ENCODE measurements at regions not wholly inside any gene's neighbourhood (a gene's known extent, or its start where the extent isn't known, plus 50 kb on each side); places are given as distances from the start of the nearest gene placed in this dataset.
"Not testable (repeated sequence)": the region's sequence is repeated elsewhere in the genome, so short reads cannot be mapped to it uniquely, and the experiment has no call there.

DNA sequence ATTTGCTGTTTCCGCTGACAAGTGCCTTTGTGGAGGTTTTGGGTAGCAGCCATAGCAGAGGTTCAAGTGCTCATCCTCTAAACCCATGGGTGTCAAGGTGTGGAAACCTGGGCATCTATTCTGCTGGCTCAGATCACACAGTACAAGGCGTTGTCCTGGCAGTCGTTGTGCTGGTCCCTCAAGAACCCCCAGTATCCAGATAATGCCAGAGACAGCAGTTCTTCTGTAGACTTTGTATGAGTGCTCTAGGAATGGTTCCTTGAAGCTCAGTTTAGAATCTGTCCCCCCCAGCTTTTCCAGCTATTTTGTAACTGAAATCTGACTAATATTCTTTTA lies 655.7 kb upstream of the MAP3K7 start:
- DNase-seq: no peak

DNA sequence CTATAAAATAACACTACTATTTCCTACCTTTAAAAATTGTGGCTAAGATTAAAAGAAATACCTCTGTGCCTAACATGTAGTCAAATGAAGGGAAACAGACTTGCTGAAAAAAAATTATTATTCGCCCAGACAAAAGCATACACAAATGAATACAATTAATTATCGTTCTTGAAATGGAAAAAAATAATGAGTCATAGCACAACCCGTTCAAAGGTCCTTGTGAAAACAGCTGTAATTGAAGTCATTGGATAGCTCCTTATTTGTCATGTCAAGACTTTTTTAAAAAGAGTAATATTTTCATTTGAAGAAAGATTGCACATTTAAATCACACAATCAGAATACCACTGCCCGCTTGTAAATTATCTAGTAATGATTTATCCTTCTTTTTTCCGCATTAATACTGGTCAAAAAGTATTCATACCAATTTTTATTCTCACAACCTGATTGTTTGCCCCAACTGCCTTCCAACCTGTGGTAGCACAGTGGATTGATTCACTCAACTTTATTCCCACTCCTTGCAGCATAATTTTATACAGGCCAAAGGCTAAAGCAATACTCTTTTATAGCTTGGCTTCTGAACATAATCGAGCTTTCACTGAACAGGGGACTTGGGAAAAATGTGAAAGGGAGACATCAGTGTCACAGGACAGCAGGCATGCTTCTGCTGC lies 655.2 kb upstream of the MAP3K7 start:
- no peak for DNase-seq

DNA sequence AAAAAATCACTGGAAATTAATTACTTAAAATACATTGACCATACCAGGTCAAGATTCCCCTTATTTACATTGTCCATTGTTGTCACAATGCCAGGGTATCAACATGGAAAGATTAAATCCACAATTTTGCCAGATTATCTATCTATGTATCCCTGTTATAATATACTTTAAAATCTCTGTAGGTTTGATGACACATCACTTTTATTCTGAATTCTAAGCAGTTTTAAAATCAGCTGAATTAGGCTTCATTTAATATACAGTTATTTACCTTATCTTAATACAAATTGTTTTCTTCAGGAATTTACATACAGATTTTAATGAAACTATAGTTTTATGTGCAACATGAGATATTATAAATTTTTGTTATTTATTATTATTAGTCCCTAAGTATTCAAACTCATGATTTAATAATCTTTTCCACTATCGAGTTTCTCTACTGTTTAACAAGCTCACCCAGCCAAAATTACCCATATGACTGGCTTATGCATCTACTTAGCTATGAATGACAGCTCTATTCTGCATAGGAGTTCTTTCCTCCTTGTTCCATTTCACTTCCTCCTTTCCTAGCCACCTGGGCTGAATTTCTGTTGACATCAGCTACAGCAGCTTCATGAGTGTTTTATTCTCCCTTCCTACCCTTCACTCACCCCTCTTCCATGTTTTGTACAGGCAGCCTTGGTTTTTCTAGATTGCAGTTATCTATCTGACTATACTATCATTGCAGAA lies 654.2 kb upstream of the MAP3K7 start:
- DNase-seq: no peak

DNA sequence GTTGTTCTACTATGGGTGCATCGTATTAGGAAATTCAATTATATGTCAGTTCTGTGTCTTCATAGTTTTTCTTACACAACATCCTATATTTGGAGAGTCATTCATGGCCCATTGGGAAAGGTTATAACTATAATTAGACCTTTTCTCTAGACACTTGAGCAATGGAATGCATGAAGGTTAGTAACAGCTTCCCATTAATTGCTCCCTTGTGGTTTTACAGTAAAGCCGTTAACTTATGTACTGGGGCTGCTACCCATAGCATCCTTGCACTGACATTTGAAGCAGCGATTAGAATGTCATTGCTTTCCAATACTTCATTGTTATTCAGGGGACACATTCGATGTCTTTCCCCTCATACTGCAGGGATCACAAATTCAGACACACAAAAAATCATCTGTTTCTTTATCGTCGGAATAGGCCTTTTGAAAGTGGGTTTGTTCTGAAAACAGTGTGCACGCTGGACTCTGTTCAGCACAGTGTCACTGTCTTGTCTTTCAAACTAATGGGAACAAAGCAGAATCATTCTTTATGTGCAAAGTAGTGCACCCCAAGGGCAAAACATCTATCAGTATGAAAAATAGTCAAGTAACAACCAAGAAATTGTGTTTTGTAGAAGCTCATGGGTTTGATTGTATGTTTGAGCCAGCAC lies 634.3 kb upstream of the MAP3K7 start:
- no peak for DNase-seq

DNA sequence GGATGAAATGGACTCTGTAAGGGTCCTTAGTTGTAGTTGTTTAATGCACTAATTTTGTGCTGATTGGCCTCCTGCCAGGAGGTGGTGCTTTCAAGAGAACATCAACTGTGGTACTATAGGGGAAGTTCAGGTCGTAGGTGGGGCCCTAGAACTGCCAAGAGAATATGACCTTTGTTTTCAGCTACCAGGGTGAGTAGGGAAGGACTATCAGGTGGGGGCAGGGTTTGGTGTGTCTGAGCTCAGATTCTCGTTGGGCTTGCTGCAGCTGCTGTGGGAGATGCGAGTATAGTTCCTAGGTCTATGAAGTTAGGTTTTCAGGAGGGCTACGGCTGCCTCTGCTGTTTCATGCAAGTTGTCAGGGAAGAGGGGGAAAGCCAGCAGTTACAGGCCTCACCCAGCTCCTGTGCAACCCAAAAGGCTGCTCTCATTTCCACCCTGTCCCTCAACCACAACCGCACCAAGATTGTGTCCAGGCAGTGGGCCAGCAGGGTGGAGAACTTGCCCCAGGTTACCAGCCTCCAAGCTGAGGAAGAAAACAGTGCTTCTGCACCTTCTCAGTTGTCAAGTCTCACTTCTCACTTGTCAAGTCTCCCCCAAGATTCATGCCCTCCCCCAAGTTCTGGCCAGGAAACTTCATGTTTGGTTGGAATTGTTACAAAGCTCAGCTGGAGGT lies 626.5 kb upstream of the MAP3K7 start:
- DNase-seq: no peak

DNA sequence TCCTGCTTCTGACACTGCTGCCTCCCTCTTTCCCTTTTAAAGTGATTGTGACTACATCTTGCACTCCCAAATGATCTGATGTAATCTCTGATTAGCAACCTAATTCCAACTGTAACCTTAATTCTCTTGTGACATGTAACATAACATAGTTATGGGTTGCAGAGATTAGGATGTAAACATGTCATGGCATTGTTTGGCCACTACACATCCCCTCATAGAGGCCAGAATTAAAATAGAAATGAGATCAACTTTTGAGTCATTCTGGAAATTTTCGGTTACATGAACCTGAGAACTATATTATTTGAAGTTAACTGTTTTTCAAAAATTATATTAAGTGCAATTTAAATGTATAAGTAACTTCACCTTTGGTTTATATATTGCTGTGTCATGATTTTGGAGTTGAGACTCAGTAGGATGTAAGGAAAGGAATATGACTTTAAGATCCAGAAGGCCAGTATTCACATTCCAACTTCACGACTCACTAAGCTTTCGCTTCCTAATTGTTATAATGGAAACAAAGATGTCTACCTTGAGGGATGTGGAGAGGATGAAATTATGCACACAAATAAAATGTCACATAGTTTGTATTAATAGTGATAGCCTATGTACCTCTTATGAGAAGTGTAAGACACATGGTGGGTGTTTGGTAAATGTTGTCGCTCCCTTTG lies 611.9 kb upstream of the MAP3K7 start:
- no peak for DNase-seq

DNA sequence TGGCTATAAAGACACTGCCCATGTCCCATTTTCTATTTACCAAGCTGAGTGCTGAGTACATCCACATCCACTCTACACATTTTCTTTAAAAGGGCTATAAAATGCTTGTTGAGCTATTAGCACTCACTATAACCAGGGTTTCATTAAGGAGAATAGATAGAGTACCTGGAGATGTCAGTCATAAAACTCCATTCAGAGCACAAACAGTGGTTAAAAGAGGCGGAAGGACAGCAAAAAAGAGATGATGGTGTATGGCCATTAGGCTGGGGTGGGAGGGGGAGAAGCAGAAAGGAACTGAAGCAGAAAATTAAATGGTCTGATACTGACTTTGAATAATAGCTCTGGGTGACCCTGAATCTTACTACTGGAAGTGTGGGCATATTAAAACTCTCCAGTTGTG lies 609.9 kb upstream of the MAP3K7 start:
- no peak for DNase-seq

DNA sequence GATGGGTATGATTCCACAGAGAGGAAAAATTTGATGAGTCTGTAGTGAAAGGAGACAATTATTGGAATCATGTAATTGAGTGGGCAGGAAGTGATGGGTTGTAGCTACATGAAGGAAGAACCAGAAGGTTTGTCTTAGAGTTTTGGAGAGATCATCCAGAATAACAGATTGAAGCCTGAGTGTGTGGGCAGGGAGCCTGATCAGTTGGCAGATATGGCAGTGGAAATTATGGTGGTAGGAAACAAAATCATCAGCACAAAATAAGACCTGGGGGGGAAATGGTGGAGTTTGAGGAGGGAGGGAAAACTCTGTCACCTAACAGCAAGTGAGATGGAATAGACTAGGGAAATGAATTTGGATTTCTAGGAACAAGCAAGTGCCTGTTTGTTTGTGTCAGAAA lies 606.6 kb upstream of the MAP3K7 start:
- no peak for DNase-seq

DNA sequence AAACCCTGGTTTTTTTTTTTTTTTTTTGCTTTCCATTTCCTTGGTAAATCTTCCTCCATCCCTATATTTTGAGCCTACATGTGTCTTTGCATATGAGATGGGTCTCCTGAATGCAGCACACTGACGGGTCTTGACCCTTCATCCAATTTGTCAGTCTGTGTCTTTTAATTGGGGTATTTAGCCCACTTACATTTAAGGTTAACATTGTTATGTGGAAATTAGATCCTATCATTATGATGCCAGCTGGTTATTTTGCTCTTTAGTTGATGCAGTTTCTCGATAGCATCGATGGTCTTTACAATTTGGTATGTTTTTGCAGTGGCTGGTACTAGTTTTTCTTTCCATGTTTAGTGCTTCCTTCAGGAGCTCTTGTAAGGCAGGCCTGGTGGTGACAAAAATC lies 603.2 kb upstream of the MAP3K7 start:
- DNase-seq: not testable (repeated sequence)

DNA sequence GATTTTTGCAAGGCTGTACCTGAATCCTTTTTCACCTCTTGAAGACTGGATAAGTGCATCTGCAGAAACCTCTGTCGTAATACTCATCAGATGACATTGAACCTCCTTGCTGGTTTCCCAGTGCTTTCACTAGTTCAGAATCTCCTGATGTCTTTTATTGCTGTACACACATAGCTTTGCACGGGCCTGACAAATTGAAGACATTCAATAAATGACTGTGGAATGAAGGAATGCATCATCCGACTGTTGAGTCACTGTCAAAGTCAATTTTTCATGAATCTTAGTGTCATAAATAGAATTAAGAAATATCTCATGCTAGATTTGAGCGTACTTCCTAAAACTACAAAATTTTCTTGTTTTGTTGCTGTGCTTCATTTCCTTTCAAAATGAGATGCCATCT lies 598.2 kb upstream of the MAP3K7 start:
- DNase-seq: no peak

DNA sequence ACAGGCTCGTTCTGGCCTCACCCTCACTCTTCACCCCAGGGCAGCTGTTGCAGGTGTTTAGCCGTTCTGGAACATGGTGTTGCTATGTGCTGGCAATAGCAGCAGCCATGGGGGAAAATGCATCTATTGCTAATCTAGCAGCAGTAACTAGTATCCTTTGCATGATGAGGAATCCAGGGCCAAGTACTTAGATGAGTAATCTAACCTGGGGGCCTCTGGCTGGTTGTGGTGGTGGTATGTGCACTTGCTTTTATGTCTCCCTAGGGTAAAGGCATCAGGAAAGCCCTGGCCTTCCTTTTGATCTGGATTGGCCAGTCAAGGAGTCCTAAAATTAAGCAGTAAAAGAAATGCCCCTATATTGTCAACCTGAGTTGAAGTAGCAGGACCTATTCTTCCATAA lies 594.5 kb upstream of the MAP3K7 start:
- DNase-seq: no peak

DNA sequence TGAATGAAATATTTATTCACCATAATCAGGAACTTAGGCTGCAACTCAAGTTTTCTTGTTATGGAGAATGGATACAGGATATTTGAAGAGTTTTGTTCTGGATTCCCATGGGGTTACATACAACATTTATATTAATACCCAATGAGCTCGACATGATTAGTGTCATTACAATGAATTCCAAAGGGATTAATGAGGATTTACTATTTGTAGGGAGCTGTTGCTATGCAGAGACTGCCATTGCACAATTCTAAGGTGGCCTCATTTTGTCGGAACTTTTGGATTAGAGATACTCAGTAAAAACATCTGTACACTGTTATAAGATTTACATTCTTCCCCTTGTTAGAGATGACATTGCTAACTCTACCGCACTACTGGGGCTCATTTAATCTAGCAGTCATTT lies 586.8 kb upstream of the MAP3K7 start:
- DNase-seq: no peak

DNA sequence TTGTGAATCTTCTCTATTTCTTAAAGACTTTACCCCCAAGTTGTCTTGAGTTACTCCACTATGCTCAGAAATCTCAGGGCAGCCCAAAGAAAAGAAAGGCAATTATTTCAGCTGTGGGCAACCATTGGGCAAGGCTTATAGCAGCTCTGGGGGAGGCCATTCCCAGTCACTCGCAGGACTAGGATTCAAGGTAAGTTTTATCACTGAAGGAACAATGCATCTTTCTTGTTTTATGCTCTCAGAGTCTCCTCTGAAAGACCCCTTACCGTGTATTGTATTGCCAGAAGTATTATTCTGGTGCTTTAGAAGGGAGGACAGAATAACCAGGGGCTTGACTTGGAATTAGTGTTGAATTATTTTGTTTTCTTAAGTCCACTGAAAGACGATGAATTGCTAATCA lies 586.3 kb upstream of the MAP3K7 start:
- no peak for DNase-seq

DNA sequence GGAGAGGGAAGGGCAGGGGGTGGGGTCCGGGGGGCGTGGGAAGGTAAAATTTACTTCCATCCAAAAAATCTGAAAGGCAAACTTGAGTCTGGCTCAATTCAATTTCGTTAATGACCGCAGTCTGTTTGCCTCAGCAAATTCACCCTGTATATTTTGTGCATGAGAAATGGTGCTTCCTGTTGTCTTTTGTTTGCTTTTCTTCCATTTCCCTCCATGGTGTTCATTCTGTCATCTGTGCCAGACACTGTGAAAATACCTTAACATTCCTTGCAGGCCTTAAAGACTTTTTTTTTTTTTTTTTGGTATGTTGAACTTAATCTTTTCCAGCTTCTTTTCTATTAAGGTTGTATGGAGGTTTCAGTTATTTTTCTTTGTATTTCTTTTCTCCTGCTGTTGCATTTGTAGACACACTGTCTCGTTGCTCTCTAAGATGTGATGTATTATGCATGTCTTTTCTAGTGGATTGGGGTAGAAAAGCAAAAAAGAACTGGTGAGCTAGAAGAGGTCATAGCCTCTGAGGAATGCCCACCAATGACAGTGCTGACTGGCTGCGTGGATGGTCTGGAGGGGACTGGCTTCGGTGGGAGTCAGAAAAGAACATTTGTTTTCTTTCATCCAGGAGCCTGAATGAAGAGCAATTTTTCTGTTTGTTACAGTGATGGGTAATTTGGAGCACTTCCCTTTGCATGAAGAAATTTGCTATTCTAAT lies 585.0 kb upstream of the MAP3K7 start:
- DNase-seq: no peak

DNA sequence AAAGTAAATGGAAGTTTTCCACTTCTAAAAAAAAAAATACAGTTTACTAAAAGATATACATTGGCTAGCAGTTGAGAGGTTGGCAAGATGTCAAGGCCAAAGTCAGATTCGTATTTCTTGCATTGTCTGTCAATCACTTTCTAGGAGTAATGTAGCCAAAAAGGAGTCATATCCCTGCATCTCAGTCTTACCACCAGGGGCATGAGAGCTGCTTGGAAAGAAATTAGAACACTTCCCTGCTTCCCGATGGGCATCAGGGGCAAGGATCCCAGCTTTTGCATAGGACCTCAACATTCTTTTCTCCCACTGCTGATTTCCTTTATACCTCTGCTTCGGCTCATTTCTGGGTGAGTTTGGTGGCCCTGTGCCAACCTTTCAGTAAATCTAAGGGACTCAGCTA lies 581.0 kb upstream of the MAP3K7 start:
- DNase-seq: no peak

DNA sequence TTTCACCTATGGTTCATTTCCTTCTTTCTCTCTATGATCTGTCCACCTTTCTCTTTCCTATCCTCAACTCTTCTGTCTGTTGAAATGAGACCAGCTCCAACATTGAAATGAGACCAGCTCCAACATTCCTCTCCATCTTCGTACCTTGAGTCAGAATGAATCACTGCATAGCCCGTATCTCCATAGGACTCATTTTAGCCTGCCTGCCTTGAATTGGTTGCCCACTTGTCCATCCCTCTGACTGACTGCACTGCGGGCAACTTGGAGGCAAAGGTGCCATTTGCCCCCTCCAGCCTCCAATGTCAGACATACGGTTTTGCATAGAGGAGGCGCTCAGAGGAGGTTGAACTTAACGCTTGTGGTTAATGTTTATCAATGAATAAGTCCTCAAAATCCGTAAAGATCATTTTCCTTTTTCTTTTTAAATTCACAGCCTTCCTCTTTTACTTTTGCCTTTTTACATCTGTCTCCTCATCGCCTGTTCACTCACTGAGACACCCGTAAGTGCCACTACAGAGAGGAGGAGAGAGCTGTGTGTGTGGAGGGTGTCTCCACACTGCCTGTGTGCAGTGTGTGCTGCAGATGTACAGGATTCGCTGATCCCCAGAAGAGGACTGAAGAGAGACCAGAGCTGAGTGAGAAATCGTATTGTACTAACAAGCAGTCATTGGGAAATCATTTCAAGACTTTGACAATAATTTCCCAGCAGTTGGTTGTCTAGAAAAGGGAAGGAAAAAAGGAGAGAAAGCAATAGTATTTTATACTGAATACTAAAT lies 579.6 kb upstream of the MAP3K7 start:
- DNase-seq: no peak

DNA sequence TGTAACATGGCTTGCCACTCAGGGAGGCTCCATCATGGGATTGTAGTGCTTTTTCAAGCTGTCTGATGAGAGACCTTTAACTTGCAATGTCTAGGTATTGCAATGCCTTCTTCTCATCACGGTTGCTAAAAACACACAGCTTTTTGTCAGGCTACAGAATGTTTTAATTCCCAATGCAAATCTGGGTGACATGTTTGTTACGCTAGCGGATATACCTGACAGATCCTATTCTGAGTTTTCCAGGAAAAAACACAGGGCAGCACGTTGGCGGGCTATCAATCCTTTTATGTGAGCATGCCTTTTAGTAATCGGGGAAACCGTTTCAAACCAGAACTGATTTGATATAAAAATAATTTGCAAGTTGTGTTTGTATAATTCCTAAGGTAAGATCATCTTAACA lies 577.2 kb upstream of the MAP3K7 start:
- no peak for DNase-seq

DNA sequence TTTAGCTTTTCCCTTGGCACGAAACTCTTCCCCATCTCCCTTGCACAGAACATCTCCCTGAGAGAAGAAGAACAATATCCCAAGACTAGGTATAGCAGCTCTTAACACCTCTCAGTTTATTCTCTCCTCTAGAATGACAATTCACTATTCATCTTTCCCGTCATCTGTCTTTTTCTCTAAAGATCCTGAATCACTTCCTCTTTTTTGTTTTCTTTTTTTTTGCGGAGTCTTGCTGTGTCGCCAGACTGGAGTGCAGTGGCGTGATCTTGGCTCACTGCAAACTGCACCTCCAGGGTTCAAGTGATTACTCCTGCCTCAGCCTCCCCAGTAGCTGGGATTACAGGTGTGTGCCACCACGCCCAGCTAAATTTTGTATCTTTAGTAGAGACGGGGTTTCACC lies 574.4 kb upstream of the MAP3K7 start:
- DNase-seq: no peak

DNA sequence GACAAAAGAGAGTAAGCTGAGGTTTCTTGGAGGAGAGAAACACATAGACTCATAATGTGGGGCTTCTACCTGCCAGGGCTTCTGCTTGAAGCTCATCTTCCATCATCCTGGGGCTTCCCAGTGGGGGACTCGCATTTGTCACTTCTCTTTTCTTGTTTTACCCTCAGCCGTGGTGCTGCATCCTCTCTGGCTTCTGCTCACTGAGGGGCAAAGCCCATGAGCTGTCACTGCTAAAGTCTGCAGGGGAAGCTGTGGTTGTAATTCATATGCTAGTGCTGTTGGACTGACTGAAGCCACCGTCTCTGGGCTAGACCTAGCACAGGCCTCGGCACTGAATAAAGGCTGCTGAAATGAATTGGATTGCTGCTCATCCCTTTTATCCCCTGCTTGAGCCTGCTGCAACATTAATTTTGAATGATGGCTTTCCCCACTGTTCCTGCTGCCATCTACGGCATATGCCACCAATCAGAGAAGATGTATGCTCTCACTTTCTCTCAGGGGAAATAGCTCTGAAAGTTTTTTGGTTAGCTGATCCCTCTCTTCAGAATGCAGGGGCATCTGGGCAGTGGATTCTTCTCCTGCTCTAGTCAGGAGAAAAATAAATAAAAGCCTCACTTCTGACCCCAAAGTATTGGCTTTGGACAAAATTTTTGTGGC lies 568.4 kb upstream of the MAP3K7 start:
- DNase-seq: no peak

DNA sequence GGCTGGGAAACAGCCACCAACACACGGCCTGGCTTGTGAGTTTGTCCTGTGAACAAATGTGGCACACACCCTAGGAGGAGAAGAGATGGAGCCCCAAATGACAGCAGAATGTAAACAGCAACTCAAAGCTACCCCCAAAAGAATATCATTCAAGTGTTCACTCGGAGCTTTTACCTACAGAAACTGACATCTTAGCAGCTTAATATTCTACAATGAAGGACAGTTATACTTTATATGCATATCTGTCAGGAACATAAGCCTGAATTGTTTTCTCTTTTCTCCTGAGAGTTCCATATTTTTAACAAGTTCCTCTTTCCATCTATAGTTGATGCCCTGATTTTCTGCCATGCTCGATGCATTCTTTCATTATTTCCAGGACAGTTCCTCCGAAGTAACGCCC lies 566.0 kb upstream of the MAP3K7 start:
- DNase-seq: no peak
